IgD-negative memory B cell (primary cell): ENCODE measurements at regions not wholly inside any gene's neighbourhood (a gene's known extent, or its start where the extent isn't known, plus 50 kb on each side); places are given as distances from the start of the nearest gene placed in this dataset.
"Not testable (repeated sequence)": the region's sequence is repeated elsewhere in the genome, so short reads cannot be mapped to it uniquely, and the experiment has no call there.

Source experiments
- H3K27ac Mint-ChIP-seq, 3 donors: one replicate each; pipeline ENCODE4 v1.8.0; 2020 to 2022; ENCODE audit warnings: mild to moderate bottlenecking in 3 of 3, mixed read lengths in 3 of 3, moderate library complexity in 1 of 3
- H3K27me3 Mint-ChIP-seq: one replicate; pipeline ENCODE4 v1.8.0; 2021; ENCODE audit warnings: mixed read lengths
- H3K36me3 Mint-ChIP-seq: one replicate; pipeline ENCODE4 v1.8.0; 2020; ENCODE audit warnings: mild to moderate bottlenecking, mixed read lengths
- H3K4me1 Mint-ChIP-seq, 3 donors: one replicate each; pipeline ENCODE4 v1.8.0; 2020 to 2022; ENCODE audit warnings: mixed read lengths in 3 of 3, mild to moderate bottlenecking in 1 of 3
- H3K4me3 Mint-ChIP-seq, 4 donors: one replicate each; pipeline ENCODE4 v1.8.0; 2020 to 2022; ENCODE audit warnings: mild to moderate bottlenecking in 4 of 4, mixed read lengths in 4 of 4, moderate library complexity in 3 of 4
- H3K9me3 Mint-ChIP-seq, 3 donors: one replicate each; pipeline ENCODE4 v1.8.0; 2020 to 2021; ENCODE audit warnings: mixed read lengths in 3 of 3, mild to moderate bottlenecking in 1 of 3

- no peaks in the 10 kb centered on the region for H3K9me3 Mint-ChIP-seq
- no peak overlapping the region for H3K27ac Mint-ChIP-seq
- H3K4me3 Mint-ChIP-seq: no peak overlapping the region
- H3K27me3 Mint-ChIP-seq: peaks cover 13% of the 10 kb centered on the region
- H3K36me3 Mint-ChIP-seq: peaks cover 2% of the 10 kb centered on the region
- peaks cover 13 to 24% (median 15%) of the 10 kb centered on the region in 3 donors for H3K4me1 Mint-ChIP-seq
Observed at GRCh38 chr6:167701010-167701409, 125.7 kb upstream of the AFDN start.

- peaks cover 16 to 23% (median 19%) of the 10 kb centered on the region in 3 donors for H3K4me1 Mint-ChIP-seq
- H3K27me3 Mint-ChIP-seq: peaks cover 24% of the 10 kb centered on the region
- H3K4me3 Mint-ChIP-seq: no peak overlapping the region
- H3K9me3 Mint-ChIP-seq: no peaks in the 10 kb centered on the region
- H3K27ac Mint-ChIP-seq: peak overlapping the region in 1 of 3 donors; percentile 59
- H3K36me3 Mint-ChIP-seq: no peaks in the 10 kb centered on the region
Observed at GRCh38 chr6:167702241-167702827, 124.4 kb upstream of the AFDN start.

GRCh38 chr6:167703347-167703746 is 123.4 kb upstream of the AFDN start:
- H3K27ac Mint-ChIP-seq: no peak overlapping the region
- H3K4me1 Mint-ChIP-seq: peaks cover 16 to 23% (median 19%) of the 10 kb centered on the region in 3 donors
- no peaks in the 10 kb centered on the region for H3K36me3 Mint-ChIP-seq
- peaks cover 33% of the 10 kb centered on the region for H3K27me3 Mint-ChIP-seq
- H3K9me3 Mint-ChIP-seq: no peaks in the 10 kb centered on the region
- H3K4me3 Mint-ChIP-seq: no peak overlapping the region

- Mint-ChIP-seq H3K4me1 (peaks cover 16 to 23% (median 19%) of the 10 kb centered on the region in 3 donors), H3K27ac (no peak overlapping the region), H3K27me3 (peaks cover 37% of the 10 kb centered on the region), H3K9me3 (no peaks in the 10 kb centered on the region), H3K36me3 (no peaks in the 10 kb centered on the region), H3K4me3 (no peak overlapping the region)
Observed at GRCh38 chr6:167703781-167704180, 122.9 kb upstream of the AFDN start.

- Mint-ChIP-seq H3K4me3 (no peak overlapping the region), H3K27me3 (peaks cover 42% of the 10 kb centered on the region), H3K4me1 (peaks cover 13 to 17% (median 15%) of the 10 kb centered on the region in 3 donors), H3K9me3 (no peaks in the 10 kb centered on the region), H3K36me3 (no peaks in the 10 kb centered on the region), H3K27ac (no peak overlapping the region)
Observed at GRCh38 chr6:167704396-167704901, 122.3 kb upstream of the AFDN start.

GRCh38 chr6:167705211-167705750 is 121.4 kb upstream of the AFDN start:
- no peaks in the 10 kb centered on the region for H3K9me3 Mint-ChIP-seq
- H3K4me3 Mint-ChIP-seq: no peak overlapping the region
- no peaks in the 10 kb centered on the region for H3K36me3 Mint-ChIP-seq
- H3K4me1 Mint-ChIP-seq: peaks cover 6 to 9% (median 9%) of the 10 kb centered on the region in 3 donors
- peaks cover 47% of the 10 kb centered on the region for H3K27me3 Mint-ChIP-seq
- H3K27ac Mint-ChIP-seq: no peak overlapping the region

GRCh38 chr6:167706313-167707109 is 120.2 kb upstream of the AFDN start:
- Mint-ChIP-seq H3K27ac (peak overlapping the region in 2 of 3 donors; percentile 29 to 78), H3K4me1 (peaks cover 3 to 7% (median 6%) of the 10 kb centered on the region in 3 donors), H3K4me3 (peak overlapping the region in 1 of 4 donors; percentile 74), H3K36me3 (no peaks in the 10 kb centered on the region), H3K27me3 (peaks cover 58% of the 10 kb centered on the region), H3K9me3 (no peaks in the 10 kb centered on the region)

GRCh38 chr6:167707686-167708500 is 118.8 kb upstream of the AFDN start:
- Mint-ChIP-seq H3K27ac (no peak overlapping the region), H3K36me3 (no peaks in the 10 kb centered on the region), H3K4me3 (no peak overlapping the region), H3K4me1 (peaks cover 3 to 6% (median 4%) of the 10 kb centered on the region in 3 donors), H3K9me3 (no peaks in the 10 kb centered on the region), H3K27me3 (peaks cover 65% of the 10 kb centered on the region)

GRCh38 chr6:167708501-167709094 is 118.1 kb upstream of the AFDN start:
- H3K4me3 Mint-ChIP-seq: peak overlapping the region in 1 of 4 donors; percentile 61
- peaks cover 66% of the 10 kb centered on the region for H3K27me3 Mint-ChIP-seq
- peaks cover 3 to 6% (median 4%) of the 10 kb centered on the region in 3 donors for H3K4me1 Mint-ChIP-seq
- no peak overlapping the region for H3K27ac Mint-ChIP-seq
- no peaks in the 10 kb centered on the region for H3K9me3 Mint-ChIP-seq
- no peaks in the 10 kb centered on the region for H3K36me3 Mint-ChIP-seq

- H3K4me1 Mint-ChIP-seq: peaks cover 3 to 6% (median 4%) of the 10 kb centered on the region in 3 donors
Observed at GRCh38 chr6:167709196-167709595, 117.5 kb upstream of the AFDN start.

GRCh38 chr6:167709776-167710336 is 116.9 kb upstream of the AFDN start:
- H3K9me3 Mint-ChIP-seq, H3K4me1 Mint-ChIP-seq, H3K27ac Mint-ChIP-seq, H3K36me3 Mint-ChIP-seq: not testable (repeated sequence)
- peaks cover 66% of the 10 kb centered on the region for H3K27me3 Mint-ChIP-seq
- H3K4me3 Mint-ChIP-seq: peak overlapping the region in 1 of 4 donors; percentile 14

More at GRCh38 chr6:167709196-167709595, 117.5 kb upstream of the AFDN start:
- Mint-ChIP-seq H3K27me3 (peaks cover 65% of the 10 kb centered on the region), H3K4me3 (no peak overlapping the region), H3K36me3 (no peaks in the 10 kb centered on the region), H3K9me3 (no peaks in the 10 kb centered on the region), H3K27ac (peak overlapping the region in 1 of 3 donors; percentile 43)

GRCh38 chr6:167710363-167710920 is 116.3 kb upstream of the AFDN start:
- Mint-ChIP-seq H3K9me3 (no peaks in the 10 kb centered on the region), H3K4me1 (peaks cover 3 to 6% (median 4%) of the 10 kb centered on the region in 3 donors), H3K4me3 (no peak overlapping the region), H3K27ac (no peak overlapping the region), H3K27me3 (peaks cover 61% of the 10 kb centered on the region), H3K36me3 (no peaks in the 10 kb centered on the region)

- Mint-ChIP-seq H3K27ac (no peak overlapping the region), H3K4me3 (no peak overlapping the region), H3K36me3 (no peaks in the 10 kb centered on the region), H3K27me3 (peaks cover 57% of the 10 kb centered on the region), H3K9me3 (no peaks in the 10 kb centered on the region), H3K4me1 (peaks cover 2 to 3% (median 2%) of the 10 kb centered on the region in 3 donors)
Observed at GRCh38 chr6:167711211-167711610, 115.5 kb upstream of the AFDN start.
